A549 (cell line): ENCODE measurements at regions not wholly inside any gene's neighbourhood (a gene's known extent, or its start where the extent isn't known, plus 50 kb on each side); places are given as distances from the start of the nearest gene placed in this dataset.

Source experiments
- CEBPB ChIP-seq, 2 experiments: fragments of >200 bp in 1 of 2; sonication (Bioruptor Twin) in 1 of 2; formaldehyde crosslinking in 1 of 2; IDR thresholded peaks; 2 replicates each; pipeline ENCODE4 v1.6.1; 2012 to 2016
- EP300 ChIP-seq, 2 experiments: fragments of >200 bp; sonication (Bioruptor Twin); formaldehyde crosslinking; IDR thresholded peaks; 2 replicates in 1 of 2; 3 replicates in 1 of 2; pipeline ENCODE4 v1.6.1; 2016 to 2017
- MYC ChIP-seq: IDR thresholded peaks from 2 replicates; pipeline ENCODE4 v1.6.1; 2012; ENCODE audit warnings: mild to moderate bottlenecking, inconsistent platforms, low read length, improper control_type of control experiment, borderline replicate concordance
- NR3C1 ChIP-seq: fragments of >200 bp; sonication (Bioruptor Twin); formaldehyde crosslinking; IDR thresholded peaks from 3 replicates; pipeline ENCODE4 v1.6.1; 2017
- POLR2A ChIP-seq: IDR thresholded peaks from 2 replicates; pipeline ENCODE4 v1.6.1; 2012; ENCODE audit warnings: mild to moderate bottlenecking, low read length
- POLR2AphosphoS2 ChIP-seq: conservative IDR thresholded peaks from 2 replicates; pipeline ENCODE4 v1.6.1; 2012; ENCODE audit warnings: low read length, improper control_type of control experiment, inconsistent platforms
- RAD21 ChIP-seq, 2 experiments: fragments of >200 bp in 1 of 2; sonication (Bioruptor Twin) in 1 of 2; formaldehyde crosslinking in 1 of 2; IDR thresholded peaks in 1 of 2; conservative IDR thresholded peaks in 1 of 2; 2 replicates in 1 of 2; 3 replicates in 1 of 2; pipeline ENCODE4 v1.6.1; 2012 to 2018; ENCODE audit warnings: inconsistent platforms in 1 of 2
- RCOR1 ChIP-seq: fragments of 150-350 bp; IDR thresholded peaks from 2 replicates; pipeline ENCODE4 v1.6.1; 2014; ENCODE audit warnings: antibody characterized with exemption, low read length, low read depth
- RFX5 ChIP-seq: fragments of 450-650 bp; IDR thresholded peaks from 2 replicates; pipeline ENCODE4 v1.7.1; 2014; ENCODE audit warnings: antibody characterized with exemption, mild to moderate bottlenecking, moderate library complexity
- SMC3 ChIP-seq: fragments of >200 bp; sonication (Bioruptor Twin); formaldehyde crosslinking; IDR thresholded peaks from 3 replicates; pipeline ENCODE4 v1.6.1; 2018; ENCODE audit warnings: inconsistent platforms
- TP53 ChIP-seq: fragments of 250-450 bp; sonication (Bioruptor Pico); IDR thresholded peaks from 2 replicates; pipeline ENCODE4 v1.5.0; 2021; ENCODE audit warnings: mild to moderate bottlenecking, moderate library complexity
- ZFP36 ChIP-seq: fragments of 450-650 bp; IDR thresholded peaks from 2 replicates; pipeline ENCODE4 v1.6.1; 2014; ENCODE audit warnings: borderline replicate concordance; ENCODE audit not compliant: partially characterized antibody
- TF ChIP-seq, protein P1 (sequence below): fragments of >200 bp; sonication (Bioruptor Twin); formaldehyde crosslinking; IDR thresholded peaks from 3 replicates; pipeline ENCODE4 v1.5.1; 2016
- TF ChIP-seq, protein P2 (sequence below): IDR thresholded peaks from 2 replicates; pipeline ENCODE4 v1.6.1; 2012

DNA sequence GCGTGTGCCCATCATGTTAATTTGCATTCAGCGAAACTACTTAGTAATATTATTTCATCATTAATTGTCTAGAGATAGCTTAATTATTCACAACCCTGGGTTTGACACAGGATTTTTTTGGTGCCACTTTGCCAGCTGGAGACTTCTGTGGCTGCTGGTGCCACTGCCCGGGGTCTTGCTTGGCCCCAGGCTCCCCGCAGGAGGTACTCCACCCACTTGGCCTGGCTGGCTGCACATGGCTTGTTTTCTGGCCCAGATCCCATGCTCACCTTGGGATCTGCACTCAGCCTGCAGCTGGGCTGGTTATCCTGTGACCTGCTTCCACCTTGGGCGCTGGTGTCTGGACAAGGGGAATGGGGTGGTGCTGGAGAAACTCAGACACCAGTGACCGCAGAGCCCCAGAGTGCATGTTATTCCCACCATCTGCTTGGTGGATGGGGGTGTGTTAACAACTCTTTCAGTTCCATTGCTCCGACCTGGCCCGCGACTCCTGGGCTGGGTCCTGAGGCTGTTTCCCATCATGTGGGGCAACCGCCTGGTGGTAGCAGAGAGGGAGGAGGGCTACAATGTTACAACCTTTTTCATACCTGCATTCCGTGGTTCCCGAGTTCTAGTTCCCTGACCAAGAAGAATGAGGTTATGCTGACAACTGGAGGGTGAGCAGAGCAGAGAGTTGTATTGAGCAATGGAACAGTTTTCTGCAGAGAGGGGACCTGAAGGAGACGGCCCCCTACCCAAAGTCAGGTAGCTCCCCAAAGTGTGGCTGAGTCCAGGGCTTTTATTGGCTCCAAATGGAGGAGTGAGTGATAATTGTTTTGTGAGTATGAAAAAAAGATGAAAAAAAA, 1950.0 kb upstream of the IGFBP7 start:
- TF ChIP-seq, protein P1, sequence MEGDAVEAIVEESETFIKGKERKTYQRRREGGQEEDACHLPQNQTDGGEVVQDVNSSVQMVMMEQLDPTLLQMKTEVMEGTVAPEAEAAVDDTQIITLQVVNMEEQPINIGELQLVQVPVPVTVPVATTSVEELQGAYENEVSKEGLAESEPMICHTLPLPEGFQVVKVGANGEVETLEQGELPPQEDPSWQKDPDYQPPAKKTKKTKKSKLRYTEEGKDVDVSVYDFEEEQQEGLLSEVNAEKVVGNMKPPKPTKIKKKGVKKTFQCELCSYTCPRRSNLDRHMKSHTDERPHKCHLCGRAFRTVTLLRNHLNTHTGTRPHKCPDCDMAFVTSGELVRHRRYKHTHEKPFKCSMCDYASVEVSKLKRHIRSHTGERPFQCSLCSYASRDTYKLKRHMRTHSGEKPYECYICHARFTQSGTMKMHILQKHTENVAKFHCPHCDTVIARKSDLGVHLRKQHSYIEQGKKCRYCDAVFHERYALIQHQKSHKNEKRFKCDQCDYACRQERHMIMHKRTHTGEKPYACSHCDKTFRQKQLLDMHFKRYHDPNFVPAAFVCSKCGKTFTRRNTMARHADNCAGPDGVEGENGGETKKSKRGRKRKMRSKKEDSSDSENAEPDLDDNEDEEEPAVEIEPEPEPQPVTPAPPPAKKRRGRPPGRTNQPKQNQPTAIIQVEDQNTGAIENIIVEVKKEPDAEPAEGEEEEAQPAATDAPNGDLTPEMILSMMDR: no peak
- TF ChIP-seq RAD21 (conservative IDR thresholded peaks at IDR 0.05 in 1 of 2, IDR thresholded peaks at IDR 0.05 in 1 of 2) (no peak), SMC3 (no peak), EP300 (IDR thresholded peaks at IDR 0.05) (no peak), POLR2AphosphoS2 (no peak), RFX5 (no peak), POLR2A (no peak), CEBPB (IDR thresholded peaks at IDR 0.05) (no peak), MYC (no peak), TP53 (CRISPR knock-in tag) (no peak), RCOR1 (no peak), ZFP36 (no peak), NR3C1 (no peak)
- TF ChIP-seq, protein P2, sequence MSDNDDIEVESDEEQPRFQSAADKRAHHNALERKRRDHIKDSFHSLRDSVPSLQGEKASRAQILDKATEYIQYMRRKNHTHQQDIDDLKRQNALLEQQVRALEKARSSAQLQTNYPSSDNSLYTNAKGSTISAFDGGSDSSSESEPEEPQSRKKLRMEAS: no peak
